Trophoblast cell (in vitro differentiated cells and primary cell): ENCODE measurements at regions not wholly inside any gene's neighbourhood (a gene's known extent, or its start where the extent isn't known, plus 50 kb on each side); places are given as distances from the start of the nearest gene placed in this dataset.

Experiments
- DNase-seq, 2 donors: peaks; one replicate each; pipeline ENCODE4 v3.0.0-alpha.2; 2016
- H2AFZ ChIP-seq: 2 replicates; pipeline ENCODE4 v1.6.1; 2013; ENCODE audit warnings: low read length, moderate library complexity, mild to moderate bottlenecking; ENCODE audit not compliant: insufficient read depth, poor library complexity
- H2AK5ac ChIP-seq: 2 replicates; pipeline ENCODE4 v1.6.1; 2013; ENCODE audit warnings: mild to moderate bottlenecking, low read length
- H2BK120ac ChIP-seq: 2 replicates; pipeline ENCODE4 v1.6.1; 2013; ENCODE audit warnings: low read length, mild to moderate bottlenecking, moderate library complexity; ENCODE audit not compliant: insufficient read depth, poor library complexity
- H2BK12ac ChIP-seq: 2 replicates; pipeline ENCODE4 v1.6.1; 2013; ENCODE audit warnings: mild to moderate bottlenecking, low read length, moderate library complexity
- H2BK5ac ChIP-seq: 2 replicates; pipeline ENCODE4 v1.6.1; 2013; ENCODE audit warnings: low read length, low read depth, moderate library complexity, mild to moderate bottlenecking; ENCODE audit not compliant: poor library complexity
- H3K14ac ChIP-seq: 2 replicates; pipeline ENCODE4 v1.6.1; 2013; ENCODE audit warnings: mild to moderate bottlenecking, low read length
- H3K18ac ChIP-seq: 2 replicates; pipeline ENCODE4 v1.6.1; 2013; ENCODE audit warnings: mild to moderate bottlenecking, low read length
- H3K23ac ChIP-seq: 2 replicates; pipeline ENCODE4 v1.6.1; 2013; ENCODE audit warnings: low read length
- H3K27ac ChIP-seq: 2 replicates; pipeline ENCODE4 v1.5.1; 2013; ENCODE audit warnings: low read depth, mild to moderate bottlenecking, inconsistent platforms, low read length, moderate library complexity
- H3K27me3 ChIP-seq: 2 replicates; pipeline ENCODE4 v1.6.1; 2013; ENCODE audit warnings: inconsistent platforms, mild to moderate bottlenecking, low read length, moderate library complexity; ENCODE audit not compliant: insufficient read depth
- H3K36me3 ChIP-seq, 2 experiments: 1 replicate in 1 of 2; 2 replicates in 1 of 2; pipeline ENCODE4 v1.6.1; 2013; ENCODE audit warnings: low read length in 2 of 2, mild to moderate bottlenecking in 2 of 2, moderate library complexity in 1 of 2; ENCODE audit not compliant: insufficient read depth in 2 of 2, control insufficient read depth in 1 of 2
- H3K4ac ChIP-seq: 2 replicates; pipeline ENCODE4 v1.6.1; 2013; ENCODE audit warnings: low read depth, mild to moderate bottlenecking, low read length, moderate library complexity
- H3K4me1 ChIP-seq, 2 experiments: 1 replicate in 1 of 2; 2 replicates in 1 of 2; pipeline ENCODE4 v1.6.1; 2013; ENCODE audit warnings: low read length in 2 of 2, mild to moderate bottlenecking in 2 of 2, moderate library complexity in 1 of 2; ENCODE audit not compliant: insufficient read depth in 2 of 2, control insufficient read depth in 1 of 2
- H3K4me2 ChIP-seq: 2 replicates; pipeline ENCODE4 v1.6.1; 2013; ENCODE audit warnings: inconsistent platforms, mild to moderate bottlenecking, low read length, moderate library complexity
- H3K4me3 ChIP-seq: 2 replicates; pipeline ENCODE4 v1.5.1; 2013; ENCODE audit warnings: mild to moderate bottlenecking, low read depth, low read length, inconsistent platforms
- H3K79me1 ChIP-seq: one replicate; pipeline ENCODE4 v1.6.1; 2013; ENCODE audit warnings: low read length
- H3K79me2 ChIP-seq: 2 replicates; pipeline ENCODE4 v1.6.1; 2013; ENCODE audit warnings: low read length, mild to moderate bottlenecking; ENCODE audit not compliant: control insufficient read depth, insufficient read depth, poor library complexity
- H3K9ac ChIP-seq: 2 replicates; pipeline ENCODE4 v1.6.1; 2013; ENCODE audit warnings: mild to moderate bottlenecking, low read length
- H3K9me3 ChIP-seq: 2 replicates; pipeline ENCODE4 v1.6.1; 2013; ENCODE audit warnings: low read depth, mild to moderate bottlenecking, control low read depth, inconsistent platforms, low read length; ENCODE audit not compliant: insufficient read depth
- H4K12ac ChIP-seq: 2 replicates; pipeline ENCODE4 v1.6.1; 2013; ENCODE audit warnings: low read depth, mild to moderate bottlenecking, low read length, moderate library complexity
- H4K8ac ChIP-seq: 2 replicates; pipeline ENCODE4 v1.6.1; 2013; ENCODE audit warnings: low read depth, mild to moderate bottlenecking, low read length, moderate library complexity
- H4K91ac ChIP-seq: one replicate; pipeline ENCODE4 v1.6.1; 2013; ENCODE audit warnings: low read depth, mild to moderate bottlenecking, low read length, moderate library complexity
- WGBS: extraction: QIAGEN DNeasy Blood & Tissue Kit; methylation state at CpG from one replicate; pipeline ENCODE4 v1.1.7; 2013; ENCODE audit warnings: missing lambda C conversion rate; ENCODE audit not compliant: insufficient read length, insufficient coverage; ENCODE audit errors: extremely low coverage; 5-methylcytosine and 5-hydroxymethylcytosine counted together

GRCh38 chr11:119936426-119936825, 201.5 kb downstream of the TRIM29 start:
- no peak overlapping the region for H2AFZ ChIP-seq
- WGBS: no CpG with 5 or more reads among the region's 5 CpGs
- no peak overlapping the region for H3K18ac ChIP-seq
- no peak overlapping the region for H3K27ac ChIP-seq
- no peak overlapping the region for H4K8ac ChIP-seq
- no peaks in the 10 kb centered on the region for H3K27me3 ChIP-seq
- no peak overlapping the region for H2BK120ac ChIP-seq
- no peaks in the 10 kb centered on the region for H3K79me1 ChIP-seq
- no peak for DNase-seq
- H4K91ac ChIP-seq: no peak overlapping the region
- no peak overlapping the region for H2BK12ac ChIP-seq
- no peak overlapping the region for H3K14ac ChIP-seq
- no peaks in the 10 kb centered on the region for H3K79me2 ChIP-seq
- H3K9me3 ChIP-seq: no peaks in the 10 kb centered on the region
- H3K9ac ChIP-seq: no peak overlapping the region
- H3K4me3 ChIP-seq: no peak overlapping the region
- no peak overlapping the region for H3K4me2 ChIP-seq
- no peak overlapping the region for H3K23ac ChIP-seq
- H3K36me3 ChIP-seq: no peaks in the 10 kb centered on the region
- H3K4ac ChIP-seq: no peak overlapping the region
- H3K4me1 ChIP-seq: no peaks in the 10 kb centered on the region
- H4K12ac ChIP-seq: no peak overlapping the region
- H2AK5ac ChIP-seq: no peak overlapping the region
- H2BK5ac ChIP-seq: no peak overlapping the region

- Histone ChIP-seq H3K4me3 (no peak overlapping the region), H3K4me1 (no peaks in the 10 kb centered on the region)
Observed at GRCh38 chr11:119935349-119935925, 202.5 kb downstream of the TRIM29 start.

GRCh38 chr11:119934866-119935265, 203.0 kb downstream of the TRIM29 start:
- no CpG with 5 or more reads among the region's 5 CpGs for WGBS
- Histone ChIP-seq H3K36me3 (no peaks in the 10 kb centered on the region), H4K12ac (no peak overlapping the region), H3K9ac (no peak overlapping the region), H3K27me3 (no peaks in the 10 kb centered on the region), H3K27ac (no peak overlapping the region), H2AK5ac (no peak overlapping the region), H3K14ac (no peak overlapping the region), H4K8ac (no peak overlapping the region), H3K18ac (no peak overlapping the region), H4K91ac (no peak overlapping the region), H2BK5ac (no peak overlapping the region), H3K79me1 (no peaks in the 10 kb centered on the region), H3K9me3 (no peaks in the 10 kb centered on the region), H2BK12ac (no peak overlapping the region), H3K4me3 (no peak overlapping the region), H2BK120ac (no peak overlapping the region), H3K4ac (no peak overlapping the region), H2AFZ (no peak overlapping the region), H3K4me1 (no peaks in the 10 kb centered on the region), H3K23ac (no peak overlapping the region), H3K4me2 (no peak overlapping the region), H3K79me2 (no peaks in the 10 kb centered on the region)
- DNase-seq: no peak

More at GRCh38 chr11:119935349-119935925, 202.5 kb downstream of the TRIM29 start:
- no peaks in the 10 kb centered on the region for H3K27me3 ChIP-seq
- no CpG with 5 or more reads among the region's 7 CpGs for WGBS
- H2BK5ac ChIP-seq: no peak overlapping the region
- no peak overlapping the region for H3K4ac ChIP-seq
- no peak overlapping the region for H4K12ac ChIP-seq
- H3K23ac ChIP-seq: no peak overlapping the region
- H4K8ac ChIP-seq: no peak overlapping the region
- no peaks in the 10 kb centered on the region for H3K79me2 ChIP-seq
- no peaks in the 10 kb centered on the region for H3K79me1 ChIP-seq
- no peak for DNase-seq
- no peak overlapping the region for H3K18ac ChIP-seq
- no peak overlapping the region for H2BK120ac ChIP-seq
- no peak overlapping the region for H2BK12ac ChIP-seq
- no peaks in the 10 kb centered on the region for H3K9me3 ChIP-seq
- H3K9ac ChIP-seq: no peak overlapping the region
- H4K91ac ChIP-seq: no peak overlapping the region
- H3K36me3 ChIP-seq: no peaks in the 10 kb centered on the region
- no peak overlapping the region for H3K4me2 ChIP-seq
- H3K27ac ChIP-seq: no peak overlapping the region
- no peak overlapping the region for H2AFZ ChIP-seq
- no peak overlapping the region for H2AK5ac ChIP-seq
- H3K14ac ChIP-seq: no peak overlapping the region

- Histone ChIP-seq H3K9ac (no peak overlapping the region), H3K4me2 (no peak overlapping the region), H3K14ac (no peak overlapping the region), H3K79me1 (no peaks in the 10 kb centered on the region), H3K27me3 (no peaks in the 10 kb centered on the region), H3K36me3 (no peaks in the 10 kb centered on the region), H3K9me3 (no peaks in the 10 kb centered on the region), H3K4me1 (no peaks in the 10 kb centered on the region), H3K23ac (no peak overlapping the region), H4K91ac (no peak overlapping the region), H2BK5ac (no peak overlapping the region), H3K79me2 (no peaks in the 10 kb centered on the region), H2BK12ac (no peak overlapping the region), H3K4me3 (no peak overlapping the region), H3K27ac (no peak overlapping the region), H4K12ac (no peak overlapping the region), H3K4ac (no peak overlapping the region), H2BK120ac (no peak overlapping the region), H2AK5ac (no peak overlapping the region), H3K18ac (no peak overlapping the region), H2AFZ (no peak overlapping the region), H4K8ac (no peak overlapping the region)
- no CpG with 5 or more reads among the region's 4 CpGs for WGBS
- DNase-seq: no peak
Observed at GRCh38 chr11:119934267-119934666, 203.6 kb downstream of the TRIM29 start.
